Bronchial epithelial cell (primary cell): ENCODE measurements at regions not wholly inside any gene's neighbourhood (a gene's known extent, or its start where the extent isn't known, plus 50 kb on each side); places are given as distances from the start of the nearest gene placed in this dataset.

Source experiments
- DNase-seq: peaks from one replicate; pipeline ENCODE4 v3.0.0-alpha.2; 2010; ENCODE audit warnings: low read depth
- FAIRE-seq: peaks from 2 replicates; lab custom pipeline; 2011; peaks lifted over from hg19 to GRCh38; lab: Jason Lieb, UNC
- H3K27me3 ChIP-seq: 2 replicates; pipeline ENCODE4 v1.5.1; 2011; ENCODE audit warnings: low read length; ENCODE audit not compliant: control insufficient read depth, insufficient read depth
- H3K36me3 ChIP-seq: 2 replicates; pipeline ENCODE4 v1.5.1; 2011; ENCODE audit warnings: low read length; ENCODE audit not compliant: control insufficient read depth, insufficient read depth
- H3K4me3 ChIP-seq: 2 replicates; pipeline ENCODE4 v1.5.1; 2011; ENCODE audit warnings: mild to moderate bottlenecking, low read depth, low read length, control low read depth
- TF ChIP-seq, protein P1 (sequence below): IDR thresholded peaks from 2 replicates; pipeline ENCODE4 v1.5.1; 2011; ENCODE audit warnings: mild to moderate bottlenecking, moderate library complexity, low read length, control low read depth, inconsistent platforms; ENCODE audit not compliant: insufficient read depth, severe bottlenecking

DNA sequence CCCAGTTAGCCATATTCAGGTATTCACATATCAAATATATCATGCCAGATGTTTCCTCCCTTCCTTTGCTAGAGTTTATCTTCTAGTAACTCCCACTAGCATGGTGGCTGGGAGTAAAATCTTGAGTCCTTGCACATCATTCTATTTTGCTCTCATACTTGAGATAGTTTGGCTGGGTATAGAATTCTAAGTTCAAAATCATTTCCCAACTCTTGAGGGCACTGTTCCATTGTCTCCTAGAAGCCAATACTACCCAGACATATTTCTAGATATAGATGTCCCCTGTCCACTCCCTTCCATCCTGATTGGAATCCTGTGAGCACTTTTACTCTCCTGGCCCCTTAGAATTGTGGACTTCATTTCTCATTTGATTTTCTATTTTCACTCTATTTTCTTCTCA, 104.7 kb downstream of the ZFP64 start:
- H3K4me3 ChIP-seq: no peak overlapping the region
- H3K36me3 ChIP-seq: peaks cover 6% of the 10 kb centered on the region
- FAIRE-seq (no peak), DNase-seq (no peak)
- TF ChIP-seq, protein P1, sequence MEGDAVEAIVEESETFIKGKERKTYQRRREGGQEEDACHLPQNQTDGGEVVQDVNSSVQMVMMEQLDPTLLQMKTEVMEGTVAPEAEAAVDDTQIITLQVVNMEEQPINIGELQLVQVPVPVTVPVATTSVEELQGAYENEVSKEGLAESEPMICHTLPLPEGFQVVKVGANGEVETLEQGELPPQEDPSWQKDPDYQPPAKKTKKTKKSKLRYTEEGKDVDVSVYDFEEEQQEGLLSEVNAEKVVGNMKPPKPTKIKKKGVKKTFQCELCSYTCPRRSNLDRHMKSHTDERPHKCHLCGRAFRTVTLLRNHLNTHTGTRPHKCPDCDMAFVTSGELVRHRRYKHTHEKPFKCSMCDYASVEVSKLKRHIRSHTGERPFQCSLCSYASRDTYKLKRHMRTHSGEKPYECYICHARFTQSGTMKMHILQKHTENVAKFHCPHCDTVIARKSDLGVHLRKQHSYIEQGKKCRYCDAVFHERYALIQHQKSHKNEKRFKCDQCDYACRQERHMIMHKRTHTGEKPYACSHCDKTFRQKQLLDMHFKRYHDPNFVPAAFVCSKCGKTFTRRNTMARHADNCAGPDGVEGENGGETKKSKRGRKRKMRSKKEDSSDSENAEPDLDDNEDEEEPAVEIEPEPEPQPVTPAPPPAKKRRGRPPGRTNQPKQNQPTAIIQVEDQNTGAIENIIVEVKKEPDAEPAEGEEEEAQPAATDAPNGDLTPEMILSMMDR: no peak
- no peaks in the 10 kb centered on the region for H3K27me3 ChIP-seq

DNA sequence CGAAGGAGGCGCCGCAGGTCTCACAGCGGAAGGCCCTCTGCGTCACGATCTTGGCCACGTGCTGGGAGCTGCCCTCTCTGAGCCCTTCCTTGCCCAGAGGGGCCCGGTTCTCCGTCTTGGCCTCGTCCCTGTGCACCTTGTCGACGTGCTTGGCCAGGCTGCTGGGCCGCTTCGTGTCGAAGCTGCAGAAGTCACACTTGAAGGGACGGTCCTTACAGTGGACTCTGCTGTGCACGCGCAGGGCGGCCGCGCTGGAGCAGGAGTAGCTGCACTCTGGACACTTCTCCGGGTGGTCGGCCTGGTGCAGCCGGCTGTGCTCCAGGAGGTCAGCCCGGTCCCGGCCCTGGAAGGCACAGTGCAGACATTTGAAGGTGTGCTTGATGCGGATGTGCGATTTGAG, 106.9 kb downstream of the ZFP64 start:
- peaks cover 6% of the 10 kb centered on the region for H3K36me3 ChIP-seq
- FAIRE-seq (peak; percentile 32), DNase-seq (no peak)
- H3K27me3 ChIP-seq: no peaks in the 10 kb centered on the region
- H3K4me3 ChIP-seq: no peak overlapping the region
- TF ChIP-seq, protein P1: no peak

DNA sequence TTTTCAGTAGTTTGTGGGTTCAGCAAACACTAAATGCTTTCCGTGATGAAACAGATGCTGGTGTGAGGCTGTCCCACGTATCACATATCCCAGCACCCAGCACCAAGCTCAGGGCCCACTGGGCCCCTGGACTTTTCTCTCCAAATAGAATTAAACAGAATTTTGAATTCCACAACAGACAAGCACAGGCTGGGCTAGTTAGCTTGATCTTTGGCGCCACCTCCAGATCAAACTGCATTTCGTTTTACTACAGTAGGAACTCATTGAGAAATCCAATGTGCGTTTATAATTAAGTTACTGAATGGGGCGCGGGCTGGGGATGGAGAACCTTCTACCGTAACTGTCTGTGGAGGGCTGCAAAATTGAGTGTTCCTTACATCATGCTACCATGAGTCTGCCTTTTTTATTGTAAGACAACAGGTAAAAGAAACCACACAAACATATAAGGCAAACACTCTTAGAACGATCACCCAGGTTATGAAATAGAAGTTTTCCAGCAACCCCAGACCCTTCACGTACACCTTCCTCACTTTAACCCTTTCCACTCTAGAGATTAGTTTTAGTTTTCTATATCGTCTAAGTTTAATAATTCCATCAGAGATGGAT, 107.8 kb downstream of the ZFP64 start:
- TF ChIP-seq, protein P1: peak; percentile 57
- Histone ChIP-seq H3K4me3 (no peak overlapping the region), H3K36me3 (peaks cover 6% of the 10 kb centered on the region), H3K27me3 (no peaks in the 10 kb centered on the region)
- peak; percentile 61 for DNase-seq
- FAIRE-seq: no peak

GRCh38 chr20:52082612-52083011, 109.0 kb downstream of the ZFP64 start:
- DNase-seq (no peak), FAIRE-seq (no peak)
- no peaks in the 10 kb centered on the region for H3K27me3 ChIP-seq
- no peak overlapping the region for H3K4me3 ChIP-seq
- H3K36me3 ChIP-seq: peaks cover 3% of the 10 kb centered on the region
- TF ChIP-seq, protein P1: no peak

GRCh38 chr20:52081791-52082190, 109.8 kb downstream of the ZFP64 start:
- TF ChIP-seq, protein P1: no peak
- Histone ChIP-seq H3K36me3 (peaks cover 3% of the 10 kb centered on the region), H3K27me3 (no peaks in the 10 kb centered on the region), H3K4me3 (no peak overlapping the region)
- FAIRE-seq (no peak), DNase-seq (no peak)

DNA sequence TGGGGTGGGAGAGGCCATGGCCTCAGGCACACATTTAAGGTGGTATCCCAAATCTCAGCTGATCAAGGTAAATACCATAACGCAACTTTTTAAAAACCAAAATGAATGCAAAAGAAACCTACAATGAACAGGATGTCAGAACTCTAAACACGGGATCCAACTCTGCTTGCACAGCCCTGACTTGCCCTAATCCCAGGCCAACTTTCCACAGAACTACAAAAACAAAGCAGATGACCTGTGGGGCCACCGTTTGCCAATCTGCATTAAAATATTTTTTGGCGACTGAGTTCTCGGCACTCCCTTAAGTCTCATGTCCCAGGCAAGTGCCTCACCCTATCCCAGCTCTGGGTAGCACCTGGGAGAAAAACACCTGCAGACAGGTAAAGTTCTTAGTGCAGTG, 110.5 kb downstream of the ZFP64 start:
- Histone ChIP-seq H3K27me3 (no peaks in the 10 kb centered on the region), H3K36me3 (peaks cover 3% of the 10 kb centered on the region), H3K4me3 (no peak overlapping the region)
- TF ChIP-seq, protein P1: no peak
- FAIRE-seq (no peak), DNase-seq (no peak)
